ENCODE measurements at regions not wholly inside any gene's neighbourhood (a gene's known extent, or its start where the extent isn't known, plus 50 kb on each side); places are given as distances from the start of the nearest gene placed in this dataset.

DNA sequence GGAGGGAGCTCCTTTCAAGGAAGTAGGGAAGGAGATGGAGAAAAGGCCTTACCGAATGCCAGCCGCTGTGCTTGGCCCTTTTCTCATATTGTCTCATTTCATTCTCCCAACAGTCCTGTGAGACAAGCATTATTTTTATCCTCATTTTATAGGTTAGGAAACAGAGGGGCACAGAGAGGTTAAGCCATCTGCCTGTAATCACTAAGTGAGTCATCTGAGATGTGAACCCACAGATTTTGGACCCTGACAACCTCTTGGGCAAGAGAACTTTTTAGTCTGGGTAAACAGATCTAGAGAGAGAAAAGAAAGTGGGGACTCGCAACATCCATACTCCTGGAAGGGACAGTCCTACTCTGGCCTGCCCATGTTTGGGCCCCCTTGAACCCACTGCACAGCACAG, 91.7 kb upstream of the LCLAT1 start:
- TF ChIP-seq, protein P1, sequence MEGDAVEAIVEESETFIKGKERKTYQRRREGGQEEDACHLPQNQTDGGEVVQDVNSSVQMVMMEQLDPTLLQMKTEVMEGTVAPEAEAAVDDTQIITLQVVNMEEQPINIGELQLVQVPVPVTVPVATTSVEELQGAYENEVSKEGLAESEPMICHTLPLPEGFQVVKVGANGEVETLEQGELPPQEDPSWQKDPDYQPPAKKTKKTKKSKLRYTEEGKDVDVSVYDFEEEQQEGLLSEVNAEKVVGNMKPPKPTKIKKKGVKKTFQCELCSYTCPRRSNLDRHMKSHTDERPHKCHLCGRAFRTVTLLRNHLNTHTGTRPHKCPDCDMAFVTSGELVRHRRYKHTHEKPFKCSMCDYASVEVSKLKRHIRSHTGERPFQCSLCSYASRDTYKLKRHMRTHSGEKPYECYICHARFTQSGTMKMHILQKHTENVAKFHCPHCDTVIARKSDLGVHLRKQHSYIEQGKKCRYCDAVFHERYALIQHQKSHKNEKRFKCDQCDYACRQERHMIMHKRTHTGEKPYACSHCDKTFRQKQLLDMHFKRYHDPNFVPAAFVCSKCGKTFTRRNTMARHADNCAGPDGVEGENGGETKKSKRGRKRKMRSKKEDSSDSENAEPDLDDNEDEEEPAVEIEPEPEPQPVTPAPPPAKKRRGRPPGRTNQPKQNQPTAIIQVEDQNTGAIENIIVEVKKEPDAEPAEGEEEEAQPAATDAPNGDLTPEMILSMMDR (IDR thresholded peaks at IDR 0.05), result no peak
- TF ChIP-seq, protein P2, sequence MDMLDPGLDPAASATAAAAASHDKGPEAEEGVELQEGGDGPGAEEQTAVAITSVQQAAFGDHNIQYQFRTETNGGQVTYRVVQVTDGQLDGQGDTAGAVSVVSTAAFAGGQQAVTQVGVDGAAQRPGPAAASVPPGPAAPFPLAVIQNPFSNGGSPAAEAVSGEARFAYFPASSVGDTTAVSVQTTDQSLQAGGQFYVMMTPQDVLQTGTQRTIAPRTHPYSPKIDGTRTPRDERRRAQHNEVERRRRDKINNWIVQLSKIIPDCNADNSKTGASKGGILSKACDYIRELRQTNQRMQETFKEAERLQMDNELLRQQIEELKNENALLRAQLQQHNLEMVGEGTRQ (IDR thresholded peaks at IDR 0.05), result no peak
- TF ChIP-seq MAZ (IDR thresholded peaks at IDR 0.05; ENCODE audit: borderline replicate concordance, low read depth, low read length) (no peak), KDM5A (IDR thresholded peaks at IDR 0.05) (no peak)
